ENCODE measurements at regions not wholly inside any gene's neighbourhood (a gene's known extent, or its start where the extent isn't known, plus 50 kb on each side); places are given as distances from the start of the nearest gene placed in this dataset.
A peak's percentile ranks its signal among the peaks of the same experiment; 100 is the strongest.

GRCh38 chr1:30009720-30010119 is 713.7 kb downstream of the MATN1 start:
- 53 to 82% (median 64%) methylated on average over 1 to 2 of the region's 2 CpGs for WGBS, 5 donors

GRCh38 chr1:30008998-30009657 is 714.3 kb downstream of the MATN1 start:
- H3K27me3 ChIP-seq (replicated peaks in 1 of 7) = no peaks in the 10 kb centered on the region
- 60 to 69% (median 63%) methylated on average over 11 to 12 of the region's 12 CpGs for WGBS, 5 donors

More at GRCh38 chr1:30009720-30010119, 713.7 kb downstream of the MATN1 start:
- TF ChIP-seq POLR2A (IDR thresholded peaks at IDR 0.05) (no peak), POLR2AphosphoS5 (IDR thresholded peaks at IDR 0.05) (peak in 2 of 3 donors; percentile 53 to 67), CTCF (IDR thresholded peaks at IDR 0.05 in 8 of 11, conservative IDR thresholded peaks at IDR 0.05 in 3 of 11) (no peak)
- intact Hi-C loops (cut with DNase I; ENCODE audit: low total_unique reads) = no loop called here
- no peak for DNase-seq
- Histone ChIP-seq H3K36me3 (no peaks in the 10 kb centered on the region), H3K4me3 (no peak overlapping the region), H3K9me3 (no peaks in the 10 kb centered on the region), H3K27me3 (replicated peaks in 1 of 7) (no peaks in the 10 kb centered on the region), H3K4me1 (peaks cover 0 to 17% (median 3%) of the 10 kb centered on the region in 6 donors), H3K27ac (no peak overlapping the region)

GRCh38 chr1:30008372-30008997 is 714.9 kb downstream of the MATN1 start:
- Histone ChIP-seq H3K36me3 (no peaks in the 10 kb centered on the region), H3K9me3 (no peaks in the 10 kb centered on the region), H3K4me1 (peaks cover 0 to 17% (median 3%) of the 10 kb centered on the region in 6 donors), H3K27ac (no peak overlapping the region), H3K27me3 (replicated peaks in 1 of 7) (no peaks in the 10 kb centered on the region), H3K4me3 (no peak overlapping the region)
- intact Hi-C loops (cut with DNase I; ENCODE audit: low total_unique reads) = no loop called here
- 55 to 64% (median 59%) methylated on average over 4 to 6 of the region's 6 CpGs for WGBS, 5 donors
- TF ChIP-seq POLR2AphosphoS5 (IDR thresholded peaks at IDR 0.05) (no peak), CTCF (IDR thresholded peaks at IDR 0.05 in 8 of 11, conservative IDR thresholded peaks at IDR 0.05 in 3 of 11) (no peak), POLR2A (IDR thresholded peaks at IDR 0.05) (no peak)
- DNase-seq = no peak

More at GRCh38 chr1:30008998-30009657, 714.3 kb downstream of the MATN1 start:
- Histone ChIP-seq H3K36me3 (no peaks in the 10 kb centered on the region), H3K9me3 (no peaks in the 10 kb centered on the region), H3K4me1 (peaks cover 0 to 17% (median 3%) of the 10 kb centered on the region in 6 donors), H3K27ac (no peak overlapping the region), H3K4me3 (no peak overlapping the region)
- no peak for DNase-seq
- TF ChIP-seq POLR2AphosphoS5 (IDR thresholded peaks at IDR 0.05) (peak in 1 of 3 donors; percentile 17), CTCF (IDR thresholded peaks at IDR 0.05 in 8 of 11, conservative IDR thresholded peaks at IDR 0.05 in 3 of 11) (no peak), POLR2A (IDR thresholded peaks at IDR 0.05) (no peak)
- intact Hi-C loops (cut with DNase I; ENCODE audit: low total_unique reads) = no loop called here

GRCh38 chr1:30005972-30006619 is 717.3 kb downstream of the MATN1 start:
- intact Hi-C loops (cut with DNase I; ENCODE audit: low total_unique reads) = no loop called here
- DNase-seq = no peak
- Histone ChIP-seq H3K9me3 (no peaks in the 10 kb centered on the region), H3K27ac (no peak overlapping the region), H3K27me3 (replicated peaks in 1 of 7) (no peaks in the 10 kb centered on the region), H3K4me3 (no peak overlapping the region), H3K4me1 (peaks cover 0 to 6% (median 0%) of the 10 kb centered on the region in 6 donors), H3K36me3 (no peaks in the 10 kb centered on the region)
- TF ChIP-seq POLR2AphosphoS5 (IDR thresholded peaks at IDR 0.05) = no peak
- TF ChIP-seq CTCF (IDR thresholded peaks at IDR 0.05 in 8 of 11, conservative IDR thresholded peaks at IDR 0.05 in 3 of 11) = no peak
- TF ChIP-seq POLR2A (IDR thresholded peaks at IDR 0.05) = no peak
- 44 to 53% (median 47%) methylated on average over 5 of the region's 5 CpGs for WGBS, 5 donors

Data from spleen (tissue), 11 donors.